Ectodermal cell (in vitro differentiated cells): ENCODE measurements at regions not wholly inside any gene's neighbourhood (a gene's known extent, or its start where the extent isn't known, plus 50 kb on each side); places are given as distances from the start of the nearest gene placed in this dataset.

ENCODE experiments used
- H3K27ac ChIP-seq: 2 replicates; pipeline ENCODE4 v1.7.0; 2013; ENCODE audit warnings: mild to moderate bottlenecking, low read depth, low read length; ENCODE audit not compliant: insufficient read depth, poor library complexity, severe bottlenecking
- H3K27me3 ChIP-seq: 2 replicates; pipeline ENCODE4 v1.7.0; 2013; ENCODE audit warnings: mild to moderate bottlenecking, low read length; ENCODE audit not compliant: insufficient read depth, control insufficient read depth, poor library complexity, severe bottlenecking
- H3K36me3 ChIP-seq: one replicate; pipeline ENCODE4 v1.7.0; 2013; ENCODE audit warnings: low read length; ENCODE audit not compliant: control insufficient read depth, insufficient read depth
- H3K4me1 ChIP-seq: one replicate; pipeline ENCODE4 v1.7.0; 2013; ENCODE audit warnings: low read length; ENCODE audit not compliant: control insufficient read depth, insufficient read depth
- H3K4me3 ChIP-seq: 2 replicates; pipeline ENCODE4 v1.7.0; 2013; ENCODE audit warnings: low read depth, low read length, control low read depth; ENCODE audit not compliant: insufficient read depth
- H3K9me3 ChIP-seq: 2 replicates; pipeline ENCODE4 v1.7.0; 2013; ENCODE audit warnings: mild to moderate bottlenecking, low read length, moderate library complexity; ENCODE audit not compliant: control insufficient read depth
- WGBS, 2 experiments: methylation state at CpG; one replicate each; pipeline ENCODE4 v1.1.7; 2013; ENCODE audit warnings: missing lambda C conversion rate in 2 of 2; 5-methylcytosine and 5-hydroxymethylcytosine counted together

DNA sequence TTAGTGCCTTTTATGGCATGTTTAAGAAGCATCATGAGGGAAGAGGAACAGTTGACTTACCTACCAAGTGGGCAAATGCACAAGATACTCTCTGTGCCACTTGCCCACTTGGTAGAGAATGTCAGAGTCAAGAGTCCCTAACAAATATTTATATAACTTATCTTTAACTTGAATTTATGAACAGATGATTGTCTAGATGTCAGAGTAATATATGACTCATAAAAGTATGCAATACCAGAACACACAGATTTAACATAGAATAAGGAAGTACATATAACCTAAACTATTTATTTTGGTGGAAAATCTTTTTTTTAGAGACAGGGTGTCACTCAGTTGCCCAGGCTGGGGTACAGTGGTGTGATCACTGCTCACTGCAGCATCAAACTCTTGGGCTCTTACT is 130.0 kb upstream of the NANOGP8 start:
- no peaks in the 10 kb centered on the region for H3K9me3 ChIP-seq
- H3K4me1 ChIP-seq = no peaks in the 10 kb centered on the region
- no peaks in the 10 kb centered on the region for H3K36me3 ChIP-seq
- H3K4me3 ChIP-seq = no peak overlapping the region
- no peaks in the 10 kb centered on the region for H3K27me3 ChIP-seq
- no peak overlapping the region for H3K27ac ChIP-seq

GRCh38 chr15:35211240-35211902 is 126.3 kb upstream of the NANOGP8 start:
- Histone ChIP-seq H3K27ac (no peak overlapping the region), H3K9me3 (no peaks in the 10 kb centered on the region), H3K36me3 (no peaks in the 10 kb centered on the region), H3K27me3 (no peaks in the 10 kb centered on the region), H3K4me1 (no peaks in the 10 kb centered on the region), H3K4me3 (no peak overlapping the region)

DNA sequence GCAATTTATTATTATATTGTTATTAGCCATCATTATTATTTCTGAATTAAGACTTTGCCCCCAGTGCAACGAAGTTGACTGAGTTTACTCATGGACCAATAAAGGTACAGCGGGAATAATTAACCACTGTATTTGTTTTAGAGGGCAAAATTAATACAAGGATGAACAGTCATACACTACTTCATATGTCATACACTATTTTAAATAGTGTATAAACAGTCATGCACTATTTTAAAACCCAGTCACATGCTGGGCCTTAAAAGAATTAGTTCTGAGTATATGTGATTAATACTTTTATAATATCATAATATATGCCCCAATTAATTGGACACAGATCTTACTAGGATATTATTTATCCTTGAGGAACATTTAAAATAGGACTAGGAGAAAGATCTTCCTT is 125.3 kb upstream of the NANOGP8 start:
- Histone ChIP-seq H3K4me1 (no peaks in the 10 kb centered on the region), H3K9me3 (no peaks in the 10 kb centered on the region), H3K27ac (no peak overlapping the region), H3K36me3 (no peaks in the 10 kb centered on the region), H3K27me3 (no peaks in the 10 kb centered on the region), H3K4me3 (no peak overlapping the region)
- WGBS, 2 experiments = 0 to 44% methylated on average over 1 to 2 of the region's 2 CpGs

GRCh38 chr15:35209838-35210237 is 124.7 kb upstream of the NANOGP8 start:
- 85 to 95% methylated on average over 1 of the region's 1 CpG for WGBS, 2 experiments
- Histone ChIP-seq H3K4me3 (no peak overlapping the region), H3K36me3 (no peaks in the 10 kb centered on the region), H3K4me1 (no peaks in the 10 kb centered on the region), H3K27me3 (no peaks in the 10 kb centered on the region), H3K9me3 (no peaks in the 10 kb centered on the region), H3K27ac (no peak overlapping the region)

DNA sequence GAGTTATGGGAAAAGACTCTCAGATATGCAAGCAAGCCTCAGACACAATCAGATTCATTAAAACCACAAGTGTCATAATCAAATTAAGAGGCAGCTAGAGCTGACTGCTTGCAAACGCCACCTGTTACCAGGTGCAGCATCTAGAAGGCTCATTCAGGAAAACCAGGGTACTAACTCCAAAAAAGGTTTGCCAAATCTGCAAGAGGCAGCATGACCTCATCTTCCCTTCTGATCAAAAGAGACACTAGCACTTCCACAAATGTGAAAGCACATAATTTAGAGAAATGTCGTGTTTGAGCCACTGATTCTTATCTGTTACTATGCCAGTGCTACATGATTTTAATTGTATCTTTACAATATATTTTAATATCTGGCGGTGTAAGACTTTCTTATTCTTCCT is 123.3 kb upstream of the NANOGP8 start:
- Histone ChIP-seq H3K27ac (no peak overlapping the region), H3K27me3 (no peaks in the 10 kb centered on the region), H3K4me3 (no peak overlapping the region), H3K4me1 (no peaks in the 10 kb centered on the region), H3K36me3 (no peaks in the 10 kb centered on the region), H3K9me3 (no peaks in the 10 kb centered on the region)
- 88 to 93% methylated on average over 2 to 3 of the region's 3 CpGs for WGBS, 2 experiments

- no peaks in the 10 kb centered on the region for H3K36me3 ChIP-seq
- H3K4me1 ChIP-seq = no peaks in the 10 kb centered on the region
- H3K27ac ChIP-seq = no peak overlapping the region
- 100% methylated on average over 1 of the region's 2 CpGs; no CpG with 5 or more reads in 1 of the 2 experiments for WGBS, 2 experiments
- no peaks in the 10 kb centered on the region for H3K27me3 ChIP-seq
- H3K4me3 ChIP-seq = no peak overlapping the region
- H3K9me3 ChIP-seq = no peaks in the 10 kb centered on the region
Measured at GRCh38 chr15:35206060-35206675, 121.1 kb upstream of the NANOGP8 start.

DNA sequence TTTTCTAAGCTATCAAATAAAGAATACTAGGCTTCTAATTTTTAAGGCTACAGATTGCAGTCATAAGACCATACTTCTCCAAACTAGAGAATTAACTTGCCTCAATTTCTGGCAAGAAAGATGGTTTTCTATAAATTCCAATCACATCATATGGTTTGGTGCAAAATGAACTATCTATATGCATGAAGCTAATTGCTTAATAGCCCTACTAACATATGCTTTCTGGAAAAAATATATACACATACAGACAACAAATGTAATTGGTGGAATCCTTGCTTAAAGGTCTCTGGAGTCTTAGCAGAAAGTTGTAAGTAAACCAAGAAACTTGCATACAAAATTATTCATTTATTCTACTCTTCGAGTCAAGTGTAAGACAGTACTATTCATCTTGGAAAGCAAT is 113.1 kb upstream of the NANOGP8 start:
- Histone ChIP-seq H3K27me3 (no peaks in the 10 kb centered on the region), H3K9me3 (no peaks in the 10 kb centered on the region), H3K36me3 (no peaks in the 10 kb centered on the region), H3K4me3 (no peak overlapping the region), H3K27ac (no peak overlapping the region), H3K4me1 (no peaks in the 10 kb centered on the region)
- 100% methylated on average over 1 of the region's 1 CpG; no CpG with 5 or more reads in 1 of the 2 experiments for WGBS, 2 experiments

DNA sequence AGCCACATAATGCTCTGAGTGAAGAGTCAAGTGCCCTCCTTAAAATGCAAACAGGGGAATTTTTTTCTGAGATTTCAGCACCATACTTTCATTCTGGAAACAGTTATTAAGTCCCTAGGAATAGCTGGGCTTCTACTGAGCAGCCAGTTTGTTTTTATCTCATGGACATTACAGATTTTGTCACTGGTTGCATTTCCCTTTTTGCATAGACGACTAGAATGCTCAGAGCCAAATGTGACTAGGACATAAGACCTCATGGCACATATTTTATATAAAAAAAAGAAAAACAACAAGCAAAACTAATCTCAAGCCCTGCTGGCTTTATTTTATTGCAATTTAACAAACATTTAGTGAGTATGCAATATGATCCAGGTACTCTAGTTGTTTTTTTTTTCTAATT is 112.7 kb upstream of the NANOGP8 start:
- Histone ChIP-seq H3K9me3 (no peaks in the 10 kb centered on the region), H3K4me1 (no peaks in the 10 kb centered on the region), H3K4me3 (no peak overlapping the region), H3K27ac (no peak overlapping the region), H3K27me3 (no peaks in the 10 kb centered on the region), H3K36me3 (no peaks in the 10 kb centered on the region)
- 81 to 85% methylated on average over 1 of the region's 1 CpG for WGBS, 2 experiments

- H3K4me3 ChIP-seq = no peak overlapping the region
- no peaks in the 10 kb centered on the region for H3K9me3 ChIP-seq
- H3K27me3 ChIP-seq = no peaks in the 10 kb centered on the region
- no peaks in the 10 kb centered on the region for H3K4me1 ChIP-seq
- H3K36me3 ChIP-seq = no peaks in the 10 kb centered on the region
- no peak overlapping the region for H3K27ac ChIP-seq
Measured at GRCh38 chr15:35197306-35197705, 112.2 kb upstream of the NANOGP8 start.

DNA sequence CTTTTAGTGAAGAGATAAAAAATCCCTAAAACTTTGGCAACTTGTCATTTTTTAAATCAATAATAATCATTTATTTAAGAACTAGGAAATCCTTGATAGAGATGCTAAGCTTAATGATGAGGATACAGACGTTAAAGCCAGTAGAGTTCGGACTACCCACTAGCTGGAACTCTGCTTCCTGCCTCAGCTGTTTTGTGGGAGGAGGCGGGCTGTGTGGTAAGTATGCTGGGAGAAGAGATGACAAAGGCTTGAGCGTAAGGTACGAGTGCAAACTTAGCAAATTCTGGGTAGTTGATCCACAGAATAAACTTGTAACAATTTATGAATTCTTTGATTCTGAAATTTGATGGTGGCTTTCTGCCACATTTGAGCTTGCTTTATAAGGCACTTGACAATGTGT is 111.2 kb upstream of the NANOGP8 start:
- H3K27me3 ChIP-seq = no peaks in the 10 kb centered on the region
- no peaks in the 10 kb centered on the region for H3K4me1 ChIP-seq
- no peaks in the 10 kb centered on the region for H3K9me3 ChIP-seq
- no peaks in the 10 kb centered on the region for H3K36me3 ChIP-seq
- WGBS, 2 experiments = 86% methylated on average over 5 of the region's 5 CpGs
- no peak overlapping the region for H3K27ac ChIP-seq
- no peak overlapping the region for H3K4me3 ChIP-seq
